ENCODE measurements at regions not wholly inside any gene's neighbourhood (a gene's known extent, or its start where the extent isn't known, plus 50 kb on each side); places are given as distances from the start of the nearest gene placed in this dataset.

DNA sequence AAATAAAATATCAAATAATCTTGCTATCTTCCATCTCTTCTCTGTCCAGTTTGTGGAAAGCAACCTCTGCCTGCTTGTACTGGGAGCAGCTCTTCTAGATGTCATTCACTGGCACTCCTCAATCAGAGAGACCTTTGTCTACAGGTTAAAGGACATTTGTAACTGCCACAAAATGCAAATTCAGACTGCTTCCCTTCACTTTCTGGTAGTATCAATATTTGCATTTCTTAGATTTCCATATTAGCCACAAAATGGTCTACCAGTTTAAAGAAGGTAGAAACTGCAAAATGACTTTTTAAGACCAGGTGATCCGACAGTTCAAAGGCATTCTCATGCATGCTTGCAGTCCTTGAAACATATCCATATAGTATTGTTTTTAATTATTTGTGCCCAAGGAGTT, 51.7 kb upstream of the RCN1 start:
- no peak for DNase-seq
- peaks cover 2% of the 10 kb centered on the region for H3K27me3 Mint-ChIP-seq
- H3K4me1 Mint-ChIP-seq, result no peaks in the 10 kb centered on the region
- H3K27ac Mint-ChIP-seq, result no peak overlapping the region
- POLR2A ChIA-PET, result no interaction called here
- no peaks in the 10 kb centered on the region for H3K36me3 Mint-ChIP-seq (ENCODE audit: low read depth)
- no peaks in the 10 kb centered on the region for H3K9me3 Mint-ChIP-seq
- CTCF ChIA-PET, result no interaction called here
- no peak overlapping the region for H3K4me3 Mint-ChIP-seq

- H3K4me3 Mint-ChIP-seq, result no peak overlapping the region
- CTCF ChIA-PET, result no interaction called here
These were observed 56.2 kb upstream of the RCN1 start for GRCh38 chr11:32034680-32035079.

GRCh38 chr11:32034149-32034548, 56.7 kb upstream of the RCN1 start:
- peaks cover 7% of the 10 kb centered on the region for H3K27me3 Mint-ChIP-seq
- no peak overlapping the region for H3K27ac Mint-ChIP-seq
- H3K9me3 Mint-ChIP-seq, result no peaks in the 10 kb centered on the region
- no peaks in the 10 kb centered on the region for H3K36me3 Mint-ChIP-seq (ENCODE audit: low read depth)
- DNase-seq, result no peak
- ChIA-PET CTCF (no interaction called here), POLR2A (no interaction called here)
- H3K4me3 Mint-ChIP-seq, result no peak overlapping the region
- H3K4me1 Mint-ChIP-seq, result no peaks in the 10 kb centered on the region

More at GRCh38 chr11:32034680-32035079, 56.2 kb upstream of the RCN1 start:
- no peaks in the 10 kb centered on the region for H3K36me3 Mint-ChIP-seq (ENCODE audit: low read depth)
- H3K4me1 Mint-ChIP-seq, result no peaks in the 10 kb centered on the region
- peaks cover 7% of the 10 kb centered on the region for H3K27me3 Mint-ChIP-seq
- H3K9me3 Mint-ChIP-seq, result no peaks in the 10 kb centered on the region
- POLR2A ChIA-PET, result no interaction called here
- H3K27ac Mint-ChIP-seq, result no peak overlapping the region
- DNase-seq, result no peak

DNA sequence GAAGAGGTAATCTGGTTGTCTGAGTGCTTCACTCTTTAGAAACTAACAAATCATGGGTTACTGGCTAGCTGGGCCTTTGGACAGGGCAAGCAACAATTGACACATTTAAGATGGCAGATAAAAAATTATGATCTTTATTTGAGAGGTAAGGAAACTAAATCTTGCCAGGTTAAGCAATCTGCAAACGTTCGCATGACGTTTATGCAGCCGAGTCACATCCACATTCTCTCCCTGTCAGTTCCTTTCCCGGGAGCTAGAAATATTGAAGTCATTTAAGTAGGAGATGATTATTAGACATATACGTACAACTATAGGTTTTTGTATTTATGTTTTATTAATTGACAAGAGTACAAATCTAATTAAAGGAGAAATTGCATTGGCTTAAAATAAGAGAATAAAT, 57.4 kb upstream of the RCN1 start:
- peaks cover 7% of the 10 kb centered on the region for H3K27me3 Mint-ChIP-seq
- no peaks in the 10 kb centered on the region for H3K9me3 Mint-ChIP-seq
- no peaks in the 10 kb centered on the region for H3K36me3 Mint-ChIP-seq (ENCODE audit: low read depth)
- no peak overlapping the region for H3K27ac Mint-ChIP-seq
- no peak for DNase-seq
- ChIA-PET POLR2A (no interaction called here), CTCF (no interaction called here)
- no peaks in the 10 kb centered on the region for H3K4me1 Mint-ChIP-seq
- no peak overlapping the region for H3K4me3 Mint-ChIP-seq

- ChIA-PET POLR2A (no interaction called here), CTCF (no interaction called here)
- Mint-ChIP-seq H3K4me1 (no peaks in the 10 kb centered on the region), H3K27ac (no peak overlapping the region), H3K4me3 (no peak overlapping the region), H3K9me3 (no peaks in the 10 kb centered on the region), H3K27me3 (peaks cover 7% of the 10 kb centered on the region), H3K36me3 (ENCODE audit: low read depth) (no peaks in the 10 kb centered on the region)
- DNase-seq, result no peak
These were observed 57.8 kb upstream of the RCN1 start for GRCh38 chr11:32033067-32033466.

GRCh38 chr11:32032478-32032877, 58.4 kb upstream of the RCN1 start:
- H3K4me3 Mint-ChIP-seq, result no peak overlapping the region
- no peaks in the 10 kb centered on the region for H3K4me1 Mint-ChIP-seq
- POLR2A ChIA-PET, result no interaction called here
- no peaks in the 10 kb centered on the region for H3K9me3 Mint-ChIP-seq
- CTCF ChIA-PET, result interaction anchor here (0.6 kb wide), 1 partner anchor 346 kb away, joined by 3 read pairs; no protein-coding TSS in a partner anchor
- DNase-seq, result no peak
- H3K36me3 Mint-ChIP-seq (ENCODE audit: low read depth), result no peaks in the 10 kb centered on the region
- peaks cover 7% of the 10 kb centered on the region for H3K27me3 Mint-ChIP-seq
- H3K27ac Mint-ChIP-seq, result no peak overlapping the region

GRCh38 chr11:32032052-32032451, 58.8 kb upstream of the RCN1 start:
- ChIA-PET POLR2A (no interaction called here), CTCF (interaction anchor here (0.6 kb wide), 1 partner anchor 346 kb away, joined by 3 read pairs; no protein-coding TSS in a partner anchor)
- Mint-ChIP-seq H3K27ac (no peak overlapping the region), H3K9me3 (no peaks in the 10 kb centered on the region), H3K36me3 (ENCODE audit: low read depth) (no peaks in the 10 kb centered on the region), H3K4me1 (no peaks in the 10 kb centered on the region), H3K4me3 (no peak overlapping the region), H3K27me3 (peaks cover 8% of the 10 kb centered on the region)
- DNase-seq, result no peak

DNA sequence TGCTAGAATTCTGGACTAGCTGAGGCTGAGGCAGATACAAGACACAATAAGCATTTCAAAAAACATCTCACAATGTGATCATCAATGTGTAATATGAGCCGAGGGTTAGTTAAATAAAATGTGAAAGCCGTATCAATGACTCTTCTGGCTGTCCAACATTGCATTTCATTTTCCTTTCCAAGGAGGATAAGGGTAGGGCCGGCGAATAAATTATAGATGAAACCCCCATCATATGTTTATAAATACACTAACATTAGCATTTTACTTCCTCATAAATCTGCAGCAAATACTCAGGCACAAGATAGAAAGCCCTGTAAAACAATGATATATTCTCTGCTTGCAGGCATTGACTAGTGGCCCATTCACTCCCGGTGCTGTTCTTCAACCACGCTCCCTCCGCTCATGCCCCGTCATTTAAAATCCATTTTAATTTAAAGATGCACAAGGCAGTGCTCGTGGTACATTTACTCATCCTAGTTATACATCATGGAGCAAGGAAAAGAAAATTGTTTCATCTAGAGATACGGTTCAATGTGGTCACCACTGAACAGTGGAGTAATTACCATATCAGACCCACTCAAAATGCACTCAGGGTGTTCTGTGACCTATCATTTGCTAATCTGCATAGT, 59.9 kb upstream of the RCN1 start:
- no peaks in the 10 kb centered on the region for H3K36me3 Mint-ChIP-seq (ENCODE audit: low read depth)
- ChIA-PET POLR2A (no interaction called here), CTCF (no interaction called here)
- DNase-seq, result no peak
- H3K4me3 Mint-ChIP-seq, result no peak overlapping the region
- H3K9me3 Mint-ChIP-seq, result no peaks in the 10 kb centered on the region
- H3K27me3 Mint-ChIP-seq, result peaks cover 12% of the 10 kb centered on the region
- no peaks in the 10 kb centered on the region for H3K4me1 Mint-ChIP-seq
- no peak overlapping the region for H3K27ac Mint-ChIP-seq

GRCh38 chr11:32029721-32030120, 61.2 kb upstream of the RCN1 start:
- Mint-ChIP-seq H3K9me3 (no peaks in the 10 kb centered on the region), H3K4me3 (no peak overlapping the region), H3K27ac (no peak overlapping the region), H3K27me3 (peaks cover 12% of the 10 kb centered on the region), H3K36me3 (ENCODE audit: low read depth) (no peaks in the 10 kb centered on the region), H3K4me1 (no peaks in the 10 kb centered on the region)
- ChIA-PET CTCF (no interaction called here), POLR2A (no interaction called here)
- DNase-seq, result no peak

DNA sequence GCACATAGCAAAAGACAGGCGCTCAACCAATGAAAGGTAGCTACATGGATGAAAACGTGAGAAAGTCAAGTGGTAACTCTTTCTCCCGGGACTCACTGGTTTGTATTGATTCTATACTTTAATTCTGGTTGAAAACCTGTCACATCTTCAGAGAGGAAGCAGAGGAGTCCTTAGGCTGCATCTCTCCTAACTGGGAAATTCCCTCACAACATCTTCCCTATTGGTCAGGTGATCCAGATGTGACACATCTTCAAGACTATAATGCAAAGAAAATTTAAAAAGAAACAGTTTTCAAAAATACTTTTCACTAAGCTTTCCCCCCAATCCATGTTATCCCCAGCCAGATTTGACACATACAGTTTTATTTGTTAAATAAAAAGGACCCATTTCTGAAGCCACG, 62.7 kb upstream of the RCN1 start:
- Mint-ChIP-seq H3K36me3 (ENCODE audit: low read depth) (no peaks in the 10 kb centered on the region), H3K4me1 (no peaks in the 10 kb centered on the region), H3K27ac (no peak overlapping the region), H3K4me3 (no peak overlapping the region), H3K27me3 (peaks cover 10% of the 10 kb centered on the region), H3K9me3 (no peaks in the 10 kb centered on the region)
- POLR2A ChIA-PET, result no interaction called here
- CTCF ChIA-PET, result no interaction called here
- DNase-seq, result no peak

- H3K36me3 Mint-ChIP-seq (ENCODE audit: low read depth), result no peaks in the 10 kb centered on the region
- ChIA-PET POLR2A (no interaction called here), CTCF (no interaction called here)
- no peaks in the 10 kb centered on the region for H3K4me1 Mint-ChIP-seq
- no peaks in the 10 kb centered on the region for H3K9me3 Mint-ChIP-seq
- H3K27me3 Mint-ChIP-seq, result peaks cover 8% of the 10 kb centered on the region
- no peak for DNase-seq
- H3K4me3 Mint-ChIP-seq, result no peak overlapping the region
- no peak overlapping the region for H3K27ac Mint-ChIP-seq
These were observed 64.1 kb upstream of the RCN1 start for GRCh38 chr11:32026766-32027165.

- H3K27ac Mint-ChIP-seq, result no peak overlapping the region
- H3K9me3 Mint-ChIP-seq, result no peaks in the 10 kb centered on the region
- CTCF ChIA-PET, result interaction anchor here (1.4 kb wide), 2 partner anchors 10 to 15 kb away, joined by 3 to 6 read pairs; no protein-coding TSS in a partner anchor
- no peak overlapping the region for H3K4me3 Mint-ChIP-seq
- H3K27me3 Mint-ChIP-seq, result peaks cover 9% of the 10 kb centered on the region
- POLR2A ChIA-PET, result no interaction called here
- H3K4me1 Mint-ChIP-seq, result no peaks in the 10 kb centered on the region
- no peak for DNase-seq
- no peaks in the 10 kb centered on the region for H3K36me3 Mint-ChIP-seq (ENCODE audit: low read depth)
These were observed 65.9 kb upstream of the RCN1 start for GRCh38 chr11:32024948-32025347.

DNA sequence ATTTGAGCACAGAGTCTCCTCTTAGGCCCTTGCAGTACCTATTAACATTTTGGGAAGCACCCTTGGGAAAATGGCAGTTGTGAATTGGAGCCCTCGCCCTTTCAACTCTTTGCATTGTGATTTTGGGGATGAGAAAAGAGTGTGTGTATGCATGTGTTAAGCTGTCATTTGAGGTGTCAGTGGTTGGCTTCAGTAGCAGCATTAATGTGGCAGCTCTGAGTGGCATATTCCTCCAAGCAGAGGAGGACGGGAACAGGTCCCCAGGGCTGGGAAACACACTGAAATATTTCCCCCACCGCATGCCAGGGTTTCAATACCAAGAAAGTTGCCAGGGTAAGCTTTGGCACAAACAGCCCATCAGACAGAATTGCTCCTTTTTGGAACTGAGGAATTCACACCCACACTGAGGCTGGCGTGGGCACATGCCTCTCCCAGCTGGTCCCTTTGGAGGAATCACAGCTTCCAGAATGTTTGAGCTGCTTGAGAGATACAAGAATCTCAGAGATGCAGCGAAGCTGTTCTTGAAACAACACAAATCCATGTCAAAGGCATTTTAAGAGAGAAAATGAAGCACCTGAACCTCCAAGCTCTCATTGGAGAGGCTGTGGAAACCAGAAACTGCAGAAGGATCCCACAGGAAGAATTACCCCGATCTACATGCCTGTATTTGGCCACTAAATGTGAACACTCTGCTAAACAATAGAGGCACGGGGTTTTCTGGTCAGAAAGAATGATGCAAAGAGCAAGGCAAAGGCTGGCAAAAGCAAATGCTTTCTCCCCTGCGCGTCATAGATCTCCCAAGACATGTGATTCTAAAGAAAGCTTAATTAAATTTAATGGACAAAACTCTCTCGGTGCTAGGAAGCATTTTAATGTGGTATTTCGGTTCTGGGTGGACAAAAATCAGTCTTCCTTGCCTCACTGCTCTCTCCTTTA, 67.2 kb upstream of the RCN1 start:
- Mint-ChIP-seq H3K36me3 (ENCODE audit: low read depth) (no peaks in the 10 kb centered on the region), H3K9me3 (no peaks in the 10 kb centered on the region), H3K27me3 (peaks cover 9% of the 10 kb centered on the region), H3K4me3 (no peak overlapping the region), H3K27ac (no peak overlapping the region), H3K4me1 (no peaks in the 10 kb centered on the region)
- no peak for DNase-seq
- CTCF ChIA-PET, result interaction anchor here (1.4 kb wide), 1 partner anchor 8 kb away, joined by 6 read pairs; no protein-coding TSS in a partner anchor
- POLR2A ChIA-PET, result no interaction called here
